ENCODE measurements at regions not wholly inside any gene's neighbourhood (a gene's known extent, or its start where the extent isn't known, plus 50 kb on each side); places are given as distances from the start of the nearest gene placed in this dataset.

- H3K23ac ChIP-seq (ENCODE audit: low read depth, low read length, poor library complexity), result no peak overlapping the region
- no peak overlapping the region for H2BK120ac ChIP-seq (ENCODE audit: low read depth, low read length)
- H3K27ac ChIP-seq (replicated peaks; ENCODE audit: low read length), result no peak overlapping the region
- no peak overlapping the region for H4K8ac ChIP-seq (ENCODE audit: low read depth, low read length)
- no CpG with 5 or more reads among the region's 4 CpGs for WGBS, 2 donors (ENCODE audit: extremely low coverage in 2 of 2, insufficient read length in 2 of 2, insufficient replicate concordance in 1 of 2)
- no peak overlapping the region for H3K14ac ChIP-seq (ENCODE audit: low read length)
- no peaks in the 10 kb centered on the region for H3K27me3 ChIP-seq (ENCODE audit: control insufficient read depth in 3 of 3, insufficient read depth in 3 of 3, low read depth in 1 of 3, low read length in 3 of 3)
- no peak overlapping the region for H2BK5ac ChIP-seq (ENCODE audit: low read length)
- H2BK12ac ChIP-seq (ENCODE audit: low read length), result no peak overlapping the region
- H3K36me3 ChIP-seq (replicated peaks in 1 of 2; ENCODE audit: control insufficient read depth in 2 of 2, insufficient read depth in 2 of 2, low read length in 2 of 2), result no peaks in the 10 kb centered on the region
- peaks cover 0 to 7% of the 10 kb centered on the region in 2 donors for H3K4me1 ChIP-seq (ENCODE audit: control insufficient read depth in 2 of 2, insufficient read depth in 1 of 2, low read depth in 1 of 2, low read length in 2 of 2)
- H4K91ac ChIP-seq (ENCODE audit: low read depth, low read length, poor library complexity), result no peak overlapping the region
- H2BK15ac ChIP-seq (ENCODE audit: low read length), result no peak overlapping the region
- no peaks in the 10 kb centered on the region for H3K79me1 ChIP-seq (ENCODE audit: low read depth, low read length)
- H2AFZ ChIP-seq (ENCODE audit: low read length), result no peak overlapping the region
- H3K4ac ChIP-seq (ENCODE audit: low read length), result no peak overlapping the region
- H3K18ac ChIP-seq (ENCODE audit: low read length), result no peak overlapping the region
- no peak overlapping the region for H2AK5ac ChIP-seq (ENCODE audit: low read depth, low read length)
- H3K4me2 ChIP-seq (ENCODE audit: insufficient read depth, low read length, poor library complexity, severe bottlenecking), result no peak overlapping the region
- no peak overlapping the region for H3K9ac ChIP-seq (ENCODE audit: low read depth, low read length, poor library complexity)
- no peak overlapping the region for H3K4me3 ChIP-seq (ENCODE audit: low read length in 2 of 2)
- no peak for DNase-seq (ENCODE audit: low spot score)
- peaks cover 6 to 9% of the 10 kb centered on the region in 2 donors for H3K9me3 ChIP-seq (replicated peaks in 1 of 2; ENCODE audit: control insufficient read depth in 2 of 2, insufficient read depth in 1 of 2, low read depth in 1 of 2, low read length in 2 of 2)
Measured at GRCh38 chr10:113475381-113475807, 77.5 kb upstream of the HABP2 start.

- Histone ChIP-seq H3K9ac (ENCODE audit: low read depth, low read length, poor library complexity) (no peak overlapping the region), H3K9me3 (replicated peaks in 1 of 2; ENCODE audit: control insufficient read depth in 2 of 2, insufficient read depth in 1 of 2, low read depth in 1 of 2, low read length in 2 of 2) (peaks cover 6 to 7% of the 10 kb centered on the region in 2 donors), H3K27me3 (ENCODE audit: control insufficient read depth in 3 of 3, insufficient read depth in 3 of 3, low read depth in 1 of 3, low read length in 3 of 3) (no peaks in the 10 kb centered on the region), H2BK15ac (ENCODE audit: low read length) (no peak overlapping the region), H3K23ac (ENCODE audit: low read depth, low read length, poor library complexity) (no peak overlapping the region), H3K4ac (ENCODE audit: low read length) (no peak overlapping the region), H3K79me1 (ENCODE audit: low read depth, low read length) (no peaks in the 10 kb centered on the region), H3K4me3 (ENCODE audit: low read length in 2 of 2) (no peak overlapping the region), H2AK5ac (ENCODE audit: low read depth, low read length) (no peak overlapping the region), H2BK120ac (ENCODE audit: low read depth, low read length) (no peak overlapping the region), H2BK12ac (ENCODE audit: low read length) (no peak overlapping the region), H2AFZ (ENCODE audit: low read length) (peak overlapping the region; percentile 80), H3K14ac (ENCODE audit: low read length) (no peak overlapping the region), H2BK5ac (ENCODE audit: low read length) (no peak overlapping the region), H4K91ac (ENCODE audit: low read depth, low read length, poor library complexity) (no peak overlapping the region), H4K8ac (ENCODE audit: low read depth, low read length) (no peak overlapping the region), H3K4me2 (ENCODE audit: insufficient read depth, low read length, poor library complexity, severe bottlenecking) (no peak overlapping the region), H3K18ac (ENCODE audit: low read length) (no peak overlapping the region), H3K4me1 (ENCODE audit: control insufficient read depth in 2 of 2, insufficient read depth in 1 of 2, low read depth in 1 of 2, low read length in 2 of 2) (peaks cover 0 to 7% of the 10 kb centered on the region in 2 donors), H3K36me3 (replicated peaks in 1 of 2; ENCODE audit: control insufficient read depth in 2 of 2, insufficient read depth in 2 of 2, low read length in 2 of 2) (no peaks in the 10 kb centered on the region), H3K27ac (replicated peaks; ENCODE audit: low read length) (no peak overlapping the region)
- no peak for DNase-seq (ENCODE audit: low spot score)
- WGBS, 2 donors (ENCODE audit: extremely low coverage in 2 of 2, insufficient read length in 2 of 2, insufficient replicate concordance in 1 of 2), result no CpG with 5 or more reads among the region's 8 CpGs
Measured at GRCh38 chr10:113476191-113476590, 76.7 kb upstream of the HABP2 start.

DNA sequence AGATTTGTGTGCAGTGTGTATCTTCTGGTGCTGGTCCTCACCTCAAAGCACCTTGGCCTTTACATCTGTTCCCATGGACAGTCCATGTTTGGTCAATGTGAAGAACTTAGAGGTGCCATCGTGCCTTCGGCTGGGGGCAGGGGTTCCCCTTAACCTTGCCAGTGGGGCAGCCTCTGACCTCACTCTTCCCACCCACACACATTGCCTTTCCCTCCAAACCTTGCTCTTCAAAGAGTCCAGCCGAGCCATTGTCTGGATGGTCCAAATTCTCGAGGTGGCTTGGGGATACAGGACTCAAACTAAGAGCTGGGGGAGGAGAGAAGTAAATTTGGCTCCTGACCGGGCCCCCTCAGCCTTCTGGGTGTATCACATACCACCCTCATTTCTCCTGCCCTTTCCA lies 76.2 kb upstream of the HABP2 start:
- Histone ChIP-seq H3K27me3 (ENCODE audit: control insufficient read depth in 3 of 3, insufficient read depth in 3 of 3, low read depth in 1 of 3, low read length in 3 of 3) (no peaks in the 10 kb centered on the region), H4K91ac (ENCODE audit: low read depth, low read length, poor library complexity) (no peak overlapping the region), H3K27ac (replicated peaks; ENCODE audit: low read length) (no peak overlapping the region), H3K36me3 (replicated peaks in 1 of 2; ENCODE audit: control insufficient read depth in 2 of 2, insufficient read depth in 2 of 2, low read length in 2 of 2) (no peaks in the 10 kb centered on the region), H2AK5ac (ENCODE audit: low read depth, low read length) (no peak overlapping the region), H3K79me1 (ENCODE audit: low read depth, low read length) (no peaks in the 10 kb centered on the region), H2BK5ac (ENCODE audit: low read length) (no peak overlapping the region), H2AFZ (ENCODE audit: low read length) (peak overlapping the region; percentile 80), H2BK12ac (ENCODE audit: low read length) (no peak overlapping the region), H3K4ac (ENCODE audit: low read length) (no peak overlapping the region), H3K18ac (ENCODE audit: low read length) (peak overlapping the region; percentile 22), H3K4me1 (ENCODE audit: control insufficient read depth in 2 of 2, insufficient read depth in 1 of 2, low read depth in 1 of 2, low read length in 2 of 2) (peaks cover 0 to 7% of the 10 kb centered on the region in 2 donors), H3K14ac (ENCODE audit: low read length) (no peak overlapping the region), H2BK120ac (ENCODE audit: low read depth, low read length) (no peak overlapping the region), H3K23ac (ENCODE audit: low read depth, low read length, poor library complexity) (no peak overlapping the region), H3K9ac (ENCODE audit: low read depth, low read length, poor library complexity) (no peak overlapping the region), H3K9me3 (replicated peaks in 1 of 2; ENCODE audit: control insufficient read depth in 2 of 2, insufficient read depth in 1 of 2, low read depth in 1 of 2, low read length in 2 of 2) (peaks cover 6 to 7% of the 10 kb centered on the region in 2 donors), H4K8ac (ENCODE audit: low read depth, low read length) (no peak overlapping the region), H2BK15ac (ENCODE audit: low read length) (no peak overlapping the region), H3K4me3 (ENCODE audit: low read length in 2 of 2) (no peak overlapping the region), H3K4me2 (ENCODE audit: insufficient read depth, low read length, poor library complexity, severe bottlenecking) (no peak overlapping the region)
- DNase-seq (ENCODE audit: low spot score), result no peak
- no CpG with 5 or more reads among the region's 5 CpGs for WGBS, 2 donors (ENCODE audit: extremely low coverage in 2 of 2, insufficient read length in 2 of 2, insufficient replicate concordance in 1 of 2)

DNA sequence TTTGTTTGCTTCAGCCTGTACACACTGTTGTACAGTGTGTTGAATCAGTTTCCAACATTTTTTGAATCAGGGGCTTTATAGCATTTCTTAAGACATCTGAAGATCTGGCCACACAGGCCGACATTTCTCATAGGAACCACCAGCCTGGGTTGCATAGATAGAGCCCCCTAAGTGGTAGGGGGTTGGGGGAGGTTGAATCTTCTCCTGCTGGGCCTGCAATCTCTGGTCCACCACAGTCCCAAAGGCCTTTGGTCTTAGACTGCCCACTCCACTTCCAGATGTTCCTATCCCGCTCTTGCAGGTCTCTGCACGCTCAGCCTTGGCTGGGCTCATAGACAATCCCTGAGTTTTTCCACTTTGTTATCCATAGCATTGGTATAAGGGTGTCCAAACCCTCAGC lies 75.4 kb upstream of the HABP2 start:
- Histone ChIP-seq H3K27me3 (ENCODE audit: control insufficient read depth in 3 of 3, insufficient read depth in 3 of 3, low read depth in 1 of 3, low read length in 3 of 3) (no peaks in the 10 kb centered on the region), H2AFZ (ENCODE audit: low read length) (no peak overlapping the region), H3K4me3 (ENCODE audit: low read length in 2 of 2) (no peak overlapping the region), H3K4me1 (ENCODE audit: control insufficient read depth in 2 of 2, insufficient read depth in 1 of 2, low read depth in 1 of 2, low read length in 2 of 2) (peaks cover 0 to 7% of the 10 kb centered on the region in 2 donors), H3K36me3 (replicated peaks in 1 of 2; ENCODE audit: control insufficient read depth in 2 of 2, insufficient read depth in 2 of 2, low read length in 2 of 2) (no peaks in the 10 kb centered on the region), H3K4ac (ENCODE audit: low read length) (no peak overlapping the region), H3K27ac (replicated peaks; ENCODE audit: low read length) (no peak overlapping the region), H2BK5ac (ENCODE audit: low read length) (no peak overlapping the region), H2BK15ac (ENCODE audit: low read length) (no peak overlapping the region), H3K4me2 (ENCODE audit: insufficient read depth, low read length, poor library complexity, severe bottlenecking) (no peak overlapping the region), H4K8ac (ENCODE audit: low read depth, low read length) (no peak overlapping the region), H2BK120ac (ENCODE audit: low read depth, low read length) (no peak overlapping the region), H3K79me1 (ENCODE audit: low read depth, low read length) (no peaks in the 10 kb centered on the region), H2AK5ac (ENCODE audit: low read depth, low read length) (no peak overlapping the region), H4K91ac (ENCODE audit: low read depth, low read length, poor library complexity) (no peak overlapping the region), H3K9ac (ENCODE audit: low read depth, low read length, poor library complexity) (no peak overlapping the region), H2BK12ac (ENCODE audit: low read length) (no peak overlapping the region), H3K18ac (ENCODE audit: low read length) (no peak overlapping the region), H3K14ac (ENCODE audit: low read length) (no peak overlapping the region), H3K23ac (ENCODE audit: low read depth, low read length, poor library complexity) (no peak overlapping the region), H3K9me3 (replicated peaks in 1 of 2; ENCODE audit: control insufficient read depth in 2 of 2, insufficient read depth in 1 of 2, low read depth in 1 of 2, low read length in 2 of 2) (peaks cover 6 to 7% of the 10 kb centered on the region in 2 donors)
- WGBS, 2 donors (ENCODE audit: extremely low coverage in 2 of 2, insufficient read length in 2 of 2, insufficient replicate concordance in 1 of 2), result no CpG with 5 or more reads among the region's 3 CpGs
- DNase-seq (ENCODE audit: low spot score), result no peak

Data from neuronal stem cell (in vitro differentiated cells).